ENCODE measurements at regions not wholly inside any gene's neighbourhood (a gene's known extent, or its start where the extent isn't known, plus 50 kb on each side); places are given as distances from the start of the nearest gene placed in this dataset.
"Not testable (repeated sequence)": the region's sequence is repeated elsewhere in the genome, so short reads cannot be mapped to it uniquely, and the experiment has no call there.

DNA sequence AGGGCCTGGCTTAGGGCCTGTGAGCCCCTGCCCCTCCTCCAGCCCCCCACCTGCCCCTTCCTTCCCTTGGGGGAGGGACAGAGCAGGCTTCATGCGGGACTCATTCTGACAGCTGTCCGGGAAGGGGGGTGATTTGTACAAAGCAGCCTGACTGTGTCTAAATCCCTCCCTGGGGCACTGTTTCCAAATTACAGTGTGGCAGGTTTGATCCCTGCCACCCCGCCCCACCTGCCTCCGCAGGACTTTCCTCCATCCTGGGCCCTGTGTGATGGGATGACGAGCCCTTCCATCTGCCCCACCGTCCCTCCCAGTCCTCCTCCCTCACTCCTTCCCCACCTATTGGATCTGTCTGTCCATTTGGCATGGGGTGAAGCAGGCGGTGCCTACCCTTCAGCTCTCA, 363.9 kb downstream of the BCL11B start:
- no peak for DNase-seq

DNA sequence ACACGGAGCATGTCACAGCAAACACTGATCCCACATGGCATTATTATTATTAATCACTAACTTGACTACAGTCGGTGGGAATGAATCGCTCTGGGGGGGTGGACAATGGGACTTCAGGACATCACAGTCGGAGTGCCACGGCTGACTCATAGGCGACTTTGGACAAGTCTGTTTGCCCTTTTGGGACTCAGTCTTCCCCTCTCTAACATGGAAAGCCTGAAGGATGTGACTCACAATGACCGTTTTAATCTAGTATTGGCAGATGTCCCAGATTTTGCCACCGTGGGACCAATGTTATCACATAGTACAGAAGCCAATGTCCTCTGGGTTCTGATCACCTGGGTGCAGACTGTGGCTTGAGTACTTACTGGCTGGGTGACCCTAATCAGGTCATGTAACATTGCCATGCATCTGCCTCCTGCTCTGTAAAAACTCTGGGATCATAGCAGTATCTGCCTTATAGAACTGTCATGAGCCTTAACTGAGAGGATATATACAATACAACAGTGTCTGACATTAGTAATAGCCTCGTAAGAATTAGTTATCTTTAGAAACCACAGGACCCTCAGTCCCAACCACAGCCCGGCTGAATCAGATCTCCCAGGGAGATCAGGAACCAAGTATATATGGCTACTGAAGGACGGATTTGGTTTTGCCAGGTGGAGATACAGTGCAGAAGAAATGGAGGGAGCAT, 362.6 kb downstream of the BCL11B start:
- no peak for DNase-seq

DNA sequence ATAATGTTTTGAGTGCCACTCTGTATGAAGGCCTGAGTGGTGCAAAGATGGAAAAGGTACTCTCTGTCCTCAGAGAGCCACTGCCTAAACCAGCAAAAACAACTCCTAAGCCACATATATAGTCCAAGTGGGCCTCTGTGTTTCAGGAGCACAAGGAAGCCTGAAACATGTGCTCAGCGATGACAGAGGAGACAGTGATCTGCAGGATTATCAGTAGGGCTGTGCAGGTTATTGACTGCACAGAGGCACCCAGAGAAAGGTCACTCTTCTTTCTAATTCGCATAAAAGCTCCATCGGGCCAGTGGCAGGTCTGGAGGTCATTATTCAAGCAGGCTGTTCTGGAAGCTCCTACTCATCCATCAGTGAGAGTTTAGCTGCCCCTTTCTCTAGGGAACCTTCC, 361.9 kb downstream of the BCL11B start:
- DNase-seq: no peak

DNA sequence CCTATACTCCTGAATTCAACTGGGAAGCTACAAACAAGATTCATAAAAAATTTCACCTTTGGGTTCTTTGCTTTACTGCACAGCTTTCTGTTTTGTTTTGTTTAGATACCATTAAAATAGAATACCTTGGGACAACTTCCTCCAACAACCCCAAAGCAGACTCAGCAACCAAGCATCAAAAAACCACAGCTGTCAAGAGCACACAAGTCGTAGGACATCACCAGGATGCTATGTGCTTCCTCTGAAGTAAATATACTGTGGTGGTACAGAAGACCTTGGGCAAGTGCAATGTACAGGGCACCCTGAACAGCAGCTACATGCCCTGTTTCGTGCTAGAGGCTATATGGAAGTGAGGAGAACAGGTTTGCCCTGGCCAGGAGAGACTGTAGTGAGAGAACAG, 359.3 kb downstream of the BCL11B start:
- no peak for DNase-seq

DNA sequence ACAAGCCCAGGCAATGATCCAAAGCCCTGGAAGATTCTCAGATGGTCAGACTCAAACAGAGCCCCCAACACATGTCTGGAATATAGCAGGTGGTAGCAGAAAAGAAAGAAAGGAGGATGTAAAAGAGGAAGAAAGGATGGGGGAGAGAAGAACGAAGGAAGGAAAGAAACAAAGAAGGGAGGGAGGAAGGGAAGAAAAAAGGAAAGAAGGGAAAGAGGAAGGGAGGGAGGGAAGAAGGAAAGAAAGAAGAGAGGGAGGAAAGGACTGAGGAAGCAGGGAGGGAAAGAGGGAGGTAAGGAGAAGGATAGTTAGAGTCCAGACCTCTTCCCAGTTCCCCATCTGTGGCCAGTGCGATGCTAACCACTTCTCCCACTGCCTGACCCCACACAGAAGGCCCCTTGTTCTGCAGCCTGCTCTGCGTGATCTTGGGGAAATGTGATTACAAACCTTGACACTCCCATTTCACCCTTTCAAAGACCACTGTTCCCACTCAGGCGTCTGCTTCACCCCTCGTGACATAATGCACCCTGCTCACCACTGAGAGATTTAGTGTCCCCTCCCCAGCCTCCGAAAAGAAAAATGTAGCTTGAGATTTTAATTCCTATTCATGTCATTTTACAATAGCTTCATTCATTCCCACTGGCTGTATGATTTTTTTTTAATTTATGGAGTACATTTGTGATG, 357.9 kb downstream of the BCL11B start:
- DNase-seq: no peak

DNA sequence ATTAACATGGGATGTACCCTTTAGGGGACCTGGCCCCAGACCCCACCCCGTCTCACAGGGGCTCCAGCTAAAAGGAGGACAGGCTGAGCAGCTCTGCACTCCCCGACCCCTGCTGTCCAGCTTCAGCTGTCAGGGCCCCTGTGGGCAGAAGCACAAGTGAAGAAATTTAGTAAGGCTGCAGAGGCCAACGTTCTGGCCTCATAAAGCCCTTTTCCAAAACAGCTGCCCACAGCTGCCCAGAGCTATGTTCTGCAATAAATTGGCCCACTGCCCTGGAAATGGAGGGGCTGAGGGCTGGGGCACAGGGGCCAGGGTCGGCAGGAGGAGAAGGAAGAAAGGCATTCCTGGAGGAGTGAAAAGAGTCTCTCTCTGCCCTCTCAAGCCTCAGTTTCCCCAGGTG, 357.1 kb downstream of the BCL11B start:
- DNase-seq: peak; percentile 27

DNA sequence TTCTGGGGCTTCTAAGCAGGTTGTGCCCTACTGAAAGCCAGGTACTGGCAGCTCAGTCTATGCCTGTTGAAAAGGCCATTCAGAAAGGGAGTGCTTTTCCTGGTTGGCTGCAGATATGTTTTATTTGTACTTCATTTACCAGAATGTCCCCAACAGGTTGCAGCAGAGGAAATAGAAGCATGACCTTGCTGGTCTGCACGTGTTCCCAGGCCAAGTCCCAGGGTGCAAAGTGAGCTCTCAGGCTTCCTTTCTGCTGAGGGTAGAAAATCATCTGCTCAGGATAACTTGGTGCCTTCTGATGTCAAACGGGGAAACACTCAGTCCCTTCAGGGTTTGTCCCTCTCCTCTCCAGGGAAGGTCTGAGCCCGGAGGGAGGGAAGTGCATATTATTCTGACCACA, 356.4 kb downstream of the BCL11B start:
- no peak for DNase-seq

DNA sequence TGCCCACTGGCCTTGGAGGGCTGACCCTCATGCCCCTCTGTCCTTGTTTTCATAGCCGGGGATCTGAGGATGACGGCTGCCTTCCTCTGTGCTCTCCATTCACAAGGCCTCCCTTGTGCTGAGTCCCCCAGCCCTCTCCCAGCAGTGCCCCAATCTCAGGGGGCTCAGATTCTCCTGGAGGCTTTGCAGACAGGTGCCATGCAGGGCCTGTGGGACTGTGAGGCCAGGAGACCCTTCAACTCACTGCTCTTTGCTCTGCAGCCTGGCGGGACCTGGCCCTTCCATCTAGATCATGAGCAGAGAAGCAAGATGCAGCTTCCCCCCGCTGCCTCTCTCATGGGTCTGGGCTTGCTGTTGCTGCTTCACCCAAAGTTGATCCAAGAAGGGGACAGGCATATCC, 356.0 kb downstream of the BCL11B start:
- DNase-seq: no peak

DNA sequence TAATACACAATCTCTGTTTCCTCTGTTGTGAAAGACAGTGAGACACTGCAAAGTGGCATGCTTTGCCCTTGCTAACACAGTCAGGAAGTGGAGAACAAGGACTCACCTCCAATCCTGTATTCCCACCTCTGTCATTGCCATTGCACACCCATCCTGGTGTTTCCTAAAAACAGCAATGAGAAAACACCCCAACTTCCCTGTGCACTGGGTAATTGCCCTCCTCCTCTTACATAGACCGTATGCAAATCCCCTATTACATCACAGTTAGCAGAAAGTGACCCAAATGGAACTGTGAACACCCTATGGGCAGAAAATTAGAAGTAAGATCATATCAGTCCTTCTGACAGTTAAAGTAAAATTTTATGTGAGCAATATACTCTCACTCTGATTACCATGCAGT, 355.5 kb downstream of the BCL11B start:
- no peak for DNase-seq

DNA sequence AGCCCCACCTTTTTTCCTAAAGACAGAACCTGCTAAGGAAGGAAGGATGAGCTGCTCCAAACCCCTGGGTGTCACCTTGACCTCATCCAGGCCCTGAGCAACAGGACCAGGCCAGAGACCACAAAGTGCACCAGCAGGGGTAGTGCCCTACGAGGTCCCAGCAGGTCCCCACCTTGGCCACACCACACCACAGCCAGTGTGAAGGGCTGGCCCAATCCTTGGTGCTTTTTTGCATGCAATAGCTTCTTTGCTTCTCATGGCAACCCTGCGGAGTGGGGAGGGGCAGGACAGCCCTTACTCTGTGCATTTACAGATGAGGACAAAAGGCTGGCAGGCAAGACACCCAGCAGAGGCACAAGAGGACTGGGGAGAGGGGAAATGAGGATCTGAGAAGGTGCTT, 352.6 kb downstream of the BCL11B start:
- DNase-seq: no peak

DNA sequence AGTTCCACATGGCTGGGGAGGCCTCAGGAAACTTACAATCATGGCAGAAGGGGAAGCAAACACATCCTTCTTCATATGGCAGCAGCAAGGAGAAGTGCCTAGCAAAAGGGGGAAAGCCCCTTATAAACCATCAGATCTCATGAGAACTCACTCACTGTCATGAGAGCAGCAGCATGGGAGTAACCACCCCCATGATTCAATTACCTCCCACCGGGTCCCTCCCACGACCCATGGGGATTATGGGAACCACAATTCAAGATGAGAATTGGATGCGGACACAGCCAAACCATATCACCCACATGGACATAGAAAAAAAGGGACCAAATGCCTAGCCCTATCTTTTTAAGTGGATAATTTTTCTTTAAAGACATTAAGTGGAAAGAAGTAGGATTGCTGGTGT, 350.7 kb downstream of the BCL11B start:
- DNase-seq: not testable (repeated sequence)

DNA sequence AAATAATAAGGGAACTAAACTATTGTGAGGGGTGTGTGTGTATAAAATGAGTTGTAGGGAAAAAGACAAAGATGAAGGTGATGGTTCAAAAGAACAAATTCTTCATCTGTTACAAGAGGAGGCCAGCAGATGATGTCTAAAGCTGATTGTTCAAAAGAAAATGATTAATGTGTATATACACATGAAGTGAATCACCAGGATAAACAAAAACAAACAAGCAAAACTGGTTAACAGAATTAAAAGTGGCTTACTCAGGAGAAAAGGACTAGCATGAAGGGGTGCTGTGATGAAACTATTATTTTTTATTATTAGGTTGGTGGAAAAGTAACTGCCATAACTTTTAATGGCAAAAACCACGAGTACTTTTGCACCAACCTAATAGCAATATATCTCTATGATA, 348.4 kb downstream of the BCL11B start:
- DNase-seq: no peak

DNA sequence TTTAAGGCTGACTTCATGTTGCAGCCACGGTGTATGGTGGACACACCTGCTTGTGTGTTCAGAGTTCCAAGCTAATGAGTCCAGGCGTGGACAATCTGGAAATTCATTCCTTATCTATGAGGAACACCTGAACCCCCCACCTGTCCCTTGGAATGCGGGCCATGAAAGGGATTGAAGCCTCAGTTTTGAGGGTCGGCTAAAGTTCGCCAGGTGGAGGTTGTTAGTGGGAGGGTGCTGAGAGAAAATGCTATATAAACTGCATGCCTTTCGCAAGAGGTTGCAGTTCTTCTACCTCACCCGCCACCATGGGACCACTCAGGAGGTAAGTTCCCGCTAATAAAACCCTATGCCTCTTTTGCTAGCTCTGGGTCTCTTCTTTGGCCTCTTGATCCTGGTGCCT, 348.0 kb downstream of the BCL11B start:
- no peak for DNase-seq

DNA sequence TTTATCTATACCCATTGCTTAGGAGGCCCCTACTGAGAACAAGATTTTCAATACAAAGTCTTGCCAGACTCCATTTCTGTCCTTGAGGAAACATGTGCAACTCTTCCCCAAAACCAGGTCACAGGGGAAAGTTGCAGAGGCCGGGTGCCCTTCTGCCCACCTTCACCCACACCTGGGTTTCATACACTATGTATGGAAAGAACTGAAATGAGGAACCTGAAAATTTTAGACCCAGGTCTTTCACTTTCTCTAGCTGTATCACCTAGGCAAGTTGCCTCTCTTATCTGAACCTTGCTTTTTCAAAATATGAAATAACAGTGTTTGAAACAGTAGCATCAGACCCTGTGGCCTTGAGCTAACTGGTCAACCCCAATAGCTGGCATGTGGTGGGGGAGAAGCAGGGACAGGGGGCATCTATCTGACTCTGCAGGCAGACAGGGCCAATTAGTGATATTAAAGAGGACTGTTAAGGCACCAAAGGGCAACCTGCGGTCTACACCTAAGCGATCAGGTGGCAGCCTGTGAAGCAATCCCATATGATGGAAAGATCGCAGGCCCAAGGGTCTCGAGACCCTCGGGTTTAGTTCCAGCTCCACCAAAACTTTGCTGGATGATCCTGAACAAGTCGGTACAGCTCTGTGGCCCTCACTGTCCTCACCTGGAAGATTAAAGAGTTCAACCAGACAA, 346.5 kb downstream of the BCL11B start:
- no peak for DNase-seq

DNA sequence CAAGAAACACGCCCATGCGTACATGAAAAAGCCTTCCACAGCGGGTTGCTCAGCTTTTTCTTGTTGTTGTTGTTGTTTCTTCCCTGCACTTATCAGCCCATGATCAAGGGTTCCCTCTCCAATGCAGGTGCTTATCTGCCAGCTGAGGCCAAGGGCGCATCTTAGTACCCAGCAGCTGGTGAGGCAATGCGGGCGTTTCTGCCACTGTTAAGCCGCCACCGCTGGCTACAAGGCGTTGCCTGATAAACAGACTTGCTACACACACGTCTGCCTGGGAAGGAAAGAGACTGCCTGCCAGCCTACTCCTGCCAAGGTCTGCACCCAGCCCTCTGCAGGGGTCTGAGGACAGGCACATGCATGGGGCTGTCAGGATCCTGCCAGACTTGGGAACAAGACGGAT, 345.9 kb downstream of the BCL11B start:
- no peak for DNase-seq

DNA sequence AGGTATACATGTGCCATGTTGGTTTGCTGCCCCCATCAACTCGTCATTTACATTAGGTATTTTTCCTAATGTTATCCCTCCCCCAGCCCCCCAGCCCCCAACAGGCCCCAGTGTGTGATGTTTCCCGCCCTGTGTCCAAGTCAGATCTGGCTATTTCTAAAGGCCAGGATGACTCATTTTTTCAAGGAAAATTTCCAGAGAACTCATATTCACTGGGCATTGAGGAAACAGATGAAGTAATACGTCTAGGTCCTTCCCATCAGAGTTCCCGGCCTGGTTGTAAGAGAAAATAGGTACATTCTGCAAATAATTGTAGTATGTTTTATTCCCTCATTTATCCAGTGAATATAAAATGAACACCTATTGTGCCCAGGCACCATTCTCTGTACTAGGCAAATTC, 345.2 kb downstream of the BCL11B start:
- DNase-seq: peak; percentile 64

DNA sequence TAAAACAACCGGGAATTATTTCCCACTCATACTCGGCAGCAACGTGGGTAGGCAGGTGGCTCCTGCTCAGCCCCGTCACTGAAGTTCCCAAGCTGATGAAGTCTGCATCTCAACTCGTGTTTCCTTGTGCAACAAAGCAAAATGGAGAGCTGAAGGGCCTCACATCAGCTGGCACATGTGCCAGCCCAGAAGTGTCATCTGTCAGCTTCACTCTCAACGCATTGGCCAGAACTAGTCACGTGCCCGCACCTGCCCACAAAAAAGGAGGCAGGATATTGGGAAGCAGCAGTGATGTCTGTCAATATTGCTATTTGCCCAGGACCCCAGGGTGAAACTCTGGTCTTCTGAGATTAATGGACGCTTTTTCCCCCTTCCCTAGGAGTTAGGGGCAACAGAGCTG, 344.0 kb downstream of the BCL11B start:
- DNase-seq: no peak

DNA sequence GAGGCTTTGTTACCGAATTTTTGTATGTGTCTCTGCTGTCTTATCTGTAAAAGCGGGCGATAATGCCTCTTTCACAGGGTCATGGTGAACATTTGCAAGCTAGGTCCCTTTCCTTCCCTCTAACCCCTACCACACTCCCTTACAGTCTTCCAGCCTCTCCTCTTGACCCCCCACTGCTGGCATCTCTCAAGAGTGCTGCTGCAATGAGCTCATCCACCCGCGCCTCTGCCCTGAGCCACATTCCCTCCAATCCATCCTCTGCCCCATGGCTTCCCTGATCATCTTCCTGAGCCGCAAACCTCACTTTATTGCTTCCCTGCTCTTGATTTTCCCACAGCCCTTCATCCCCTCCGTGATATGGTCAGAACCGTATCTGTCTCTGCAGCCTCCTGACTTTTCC, 343.6 kb downstream of the BCL11B start:
- no peak for DNase-seq

DNA sequence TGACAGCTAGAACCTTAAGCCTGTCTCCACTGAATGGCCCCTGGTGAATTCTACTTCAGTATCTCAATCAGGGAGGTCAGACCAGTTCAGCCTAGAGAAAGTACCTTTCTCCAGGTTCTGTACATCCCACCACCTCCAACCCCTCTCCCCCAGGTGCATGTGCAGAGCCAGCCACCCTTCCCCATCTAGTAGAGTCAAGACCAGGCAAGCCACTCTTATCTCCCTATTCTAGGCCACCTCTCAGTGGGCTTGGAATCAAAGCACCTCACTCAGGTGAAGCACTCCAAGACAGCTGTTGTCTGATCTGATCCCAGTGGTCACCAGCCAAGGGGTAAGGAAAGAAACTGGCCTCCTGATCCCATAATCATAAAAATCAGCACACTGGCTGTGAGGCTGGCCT, 340.9 kb downstream of the BCL11B start:
- no peak for DNase-seq

DNA sequence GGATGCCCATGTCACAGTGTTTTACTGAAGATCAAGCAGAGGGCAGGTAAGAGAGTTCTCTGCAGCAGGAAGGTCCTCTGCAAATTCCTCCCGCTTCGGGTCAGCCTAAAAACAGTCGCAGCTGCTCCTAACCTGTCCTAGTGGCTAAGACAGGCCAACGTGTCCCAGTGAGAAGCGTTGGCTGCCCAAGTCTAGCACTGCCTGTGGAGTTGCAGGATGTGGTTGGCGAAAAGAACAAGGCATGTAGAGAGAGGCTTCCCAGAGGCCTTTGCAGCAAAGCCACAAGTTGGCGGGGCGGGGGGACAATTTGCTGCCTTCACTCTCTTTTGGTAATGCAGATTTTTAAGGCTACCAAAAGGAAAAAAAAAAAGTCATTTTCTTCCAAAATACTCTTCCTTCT, 340.1 kb downstream of the BCL11B start:
- no peak for DNase-seq

DNA sequence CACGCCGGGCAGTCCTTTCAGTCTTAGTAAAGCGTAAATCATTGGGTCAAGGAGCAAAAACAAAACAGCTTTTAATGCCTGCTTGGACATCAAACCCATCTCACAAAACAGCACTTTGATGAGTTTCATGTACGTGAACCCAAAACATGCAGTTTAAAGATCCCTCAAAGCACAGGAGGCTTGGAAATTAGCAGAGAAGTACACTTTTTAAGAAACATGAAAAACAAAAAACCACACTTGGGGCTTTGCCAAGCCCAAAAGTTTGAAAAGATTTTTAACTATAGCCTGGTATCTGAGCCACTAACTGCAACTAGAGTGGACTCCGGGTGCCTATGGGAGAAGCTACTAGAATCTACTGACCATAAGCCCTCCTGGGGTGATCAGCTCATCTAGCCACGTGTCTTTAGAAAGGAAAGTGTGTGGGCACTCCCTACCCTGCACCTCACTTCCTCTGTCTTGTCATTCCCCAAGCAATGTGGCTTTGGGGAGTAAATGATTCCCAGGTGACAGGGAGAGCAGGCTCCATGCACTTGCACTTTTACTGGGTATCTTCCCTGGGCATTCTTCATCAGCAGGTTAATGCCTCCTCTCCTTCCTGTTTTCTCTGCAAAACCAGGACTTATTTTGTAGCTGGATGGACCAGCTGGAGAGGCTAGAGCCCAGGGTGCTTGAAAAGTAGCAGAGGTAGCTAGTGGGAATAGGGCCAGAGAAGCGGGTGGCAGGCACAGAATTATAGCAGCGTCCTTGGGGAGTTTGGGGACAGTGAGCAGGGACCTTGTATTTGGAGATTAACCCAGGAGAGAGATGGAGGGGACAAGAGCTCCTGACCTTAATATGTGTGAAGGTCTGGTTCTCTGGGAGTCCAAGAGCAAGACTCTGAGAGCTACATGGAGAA, 339.3 kb downstream of the BCL11B start:
- DNase-seq: no peak

DNA sequence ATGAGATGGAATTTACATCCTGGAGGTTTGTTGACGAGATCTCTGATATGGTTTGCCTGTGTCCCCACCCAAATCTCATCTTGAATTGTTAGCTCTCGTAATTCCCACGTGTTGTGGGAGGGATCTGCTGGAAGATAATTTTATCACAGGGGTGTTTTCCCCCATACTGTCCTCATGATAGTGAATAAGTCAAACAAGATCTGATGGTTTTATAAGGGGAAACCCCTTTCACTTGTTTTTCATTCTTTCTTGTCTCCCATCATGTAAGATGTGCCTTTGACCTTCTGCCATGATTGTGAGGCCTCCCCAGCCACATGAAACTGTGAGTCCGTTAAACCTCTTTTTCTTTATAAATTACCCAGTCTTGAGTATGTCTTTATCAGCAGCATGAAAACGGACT, 337.4 kb downstream of the BCL11B start:
- not testable (repeated sequence) for DNase-seq

All from muscle of arm (tissue), 1 donor.